ENCODE measurements at regions not wholly inside any gene's neighbourhood (a gene's known extent, or its start where the extent isn't known, plus 50 kb on each side); places are given as distances from the start of the nearest gene placed in this dataset.

DNA sequence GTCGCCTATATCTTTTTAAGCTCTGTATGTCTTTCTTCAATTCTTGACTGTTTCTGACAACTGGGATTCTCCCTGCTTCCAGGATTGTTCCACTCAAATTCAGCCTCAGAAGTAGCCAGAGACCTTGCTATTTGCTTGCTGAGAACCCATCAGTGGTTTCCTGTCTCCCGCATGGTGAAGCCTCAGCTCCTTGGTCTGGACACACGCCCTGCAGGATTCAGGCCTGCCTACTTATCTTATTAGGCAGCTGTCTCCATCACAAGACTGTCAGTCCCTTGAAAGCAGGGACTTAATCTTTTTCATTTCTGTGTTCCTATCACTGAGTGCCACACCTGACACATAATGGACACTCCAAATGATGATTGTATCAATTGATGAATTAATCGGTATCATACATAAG is 175.3 kb downstream of the PLPP3 start:
- peak; percentile 27 for DNase-seq (ENCODE audit: low read depth)
- TF ChIP-seq, protein P1, sequence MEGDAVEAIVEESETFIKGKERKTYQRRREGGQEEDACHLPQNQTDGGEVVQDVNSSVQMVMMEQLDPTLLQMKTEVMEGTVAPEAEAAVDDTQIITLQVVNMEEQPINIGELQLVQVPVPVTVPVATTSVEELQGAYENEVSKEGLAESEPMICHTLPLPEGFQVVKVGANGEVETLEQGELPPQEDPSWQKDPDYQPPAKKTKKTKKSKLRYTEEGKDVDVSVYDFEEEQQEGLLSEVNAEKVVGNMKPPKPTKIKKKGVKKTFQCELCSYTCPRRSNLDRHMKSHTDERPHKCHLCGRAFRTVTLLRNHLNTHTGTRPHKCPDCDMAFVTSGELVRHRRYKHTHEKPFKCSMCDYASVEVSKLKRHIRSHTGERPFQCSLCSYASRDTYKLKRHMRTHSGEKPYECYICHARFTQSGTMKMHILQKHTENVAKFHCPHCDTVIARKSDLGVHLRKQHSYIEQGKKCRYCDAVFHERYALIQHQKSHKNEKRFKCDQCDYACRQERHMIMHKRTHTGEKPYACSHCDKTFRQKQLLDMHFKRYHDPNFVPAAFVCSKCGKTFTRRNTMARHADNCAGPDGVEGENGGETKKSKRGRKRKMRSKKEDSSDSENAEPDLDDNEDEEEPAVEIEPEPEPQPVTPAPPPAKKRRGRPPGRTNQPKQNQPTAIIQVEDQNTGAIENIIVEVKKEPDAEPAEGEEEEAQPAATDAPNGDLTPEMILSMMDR (IDR thresholded peaks at IDR 0.05; ENCODE audit: insufficient read depth, low read length), result no peak
- no peak overlapping the region for H3K4me3 ChIP-seq (ENCODE audit: low read depth, low read length)

DNA sequence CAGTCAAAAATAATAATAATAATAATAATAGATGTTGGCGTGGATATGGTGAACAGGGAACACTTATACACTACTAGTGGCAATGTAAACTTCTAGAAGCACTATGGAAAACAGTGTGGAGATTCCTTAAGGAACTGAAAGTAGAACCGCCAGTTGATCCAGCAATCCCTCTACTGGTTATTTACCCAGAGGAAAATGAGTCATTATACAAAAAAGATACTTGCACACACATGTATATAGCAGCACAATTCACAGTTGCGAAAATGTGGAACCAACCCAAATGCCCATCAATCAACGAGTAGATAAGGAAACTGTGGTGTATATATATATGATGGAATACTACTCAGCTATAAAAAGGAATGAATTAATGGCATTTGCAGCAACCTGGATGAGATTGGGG is 176.0 kb downstream of the PLPP3 start:
- H3K4me3 ChIP-seq (ENCODE audit: low read depth, low read length), result no peak overlapping the region
- TF ChIP-seq, protein P1 (IDR thresholded peaks at IDR 0.05; ENCODE audit: insufficient read depth, low read length), result no peak
- DNase-seq (ENCODE audit: low read depth), result no peak

DNA sequence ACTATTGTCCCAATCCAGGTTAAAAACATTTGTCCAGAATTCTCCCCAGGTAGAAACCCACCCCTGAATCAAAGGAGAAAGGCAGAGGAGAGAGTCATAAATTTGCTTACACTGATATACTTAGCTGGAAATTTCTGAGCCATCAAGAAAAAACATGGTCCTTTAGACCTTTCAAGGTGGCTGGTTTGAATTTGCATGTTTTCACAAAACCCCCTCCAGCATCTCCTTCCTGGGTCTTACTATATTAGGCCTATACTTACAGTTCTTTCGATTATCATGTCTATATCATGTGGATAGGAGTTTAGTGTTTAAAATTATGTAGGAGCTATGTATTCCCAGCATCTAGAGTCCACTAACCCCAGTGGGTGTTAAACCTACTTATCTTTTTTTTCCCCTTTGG is 178.2 kb downstream of the PLPP3 start:
- DNase-seq (ENCODE audit: low read depth), result no peak
- TF ChIP-seq, protein P1 (IDR thresholded peaks at IDR 0.05; ENCODE audit: insufficient read depth, low read length), result no peak

DNA sequence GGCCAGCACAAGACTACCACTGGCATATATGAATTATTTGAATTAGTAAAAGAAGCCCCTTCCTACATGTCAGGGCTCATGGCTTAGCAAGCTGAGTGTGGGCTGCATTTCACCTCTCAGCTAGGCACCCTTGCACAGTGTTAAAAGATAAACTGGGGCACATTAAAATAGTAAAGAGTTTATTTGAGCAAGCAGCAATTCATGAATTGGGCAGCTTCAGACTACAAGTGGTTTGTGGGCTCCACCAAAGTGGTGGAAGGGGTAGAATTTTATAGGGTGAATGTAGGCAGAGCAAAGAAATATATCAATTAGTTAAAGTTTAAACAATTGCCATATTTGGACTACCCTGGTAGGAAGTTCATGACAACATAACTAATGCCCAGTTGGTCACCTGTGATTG is 178.8 kb downstream of the PLPP3 start:
- H3K4me3 ChIP-seq (ENCODE audit: low read depth, low read length), result no peak overlapping the region
- DNase-seq (ENCODE audit: low read depth), result no peak
- TF ChIP-seq, protein P1 (IDR thresholded peaks at IDR 0.05; ENCODE audit: insufficient read depth, low read length), result no peak

More for the DNA sequence above, 178.2 kb downstream of the PLPP3 start:
- no peak overlapping the region for H3K4me3 ChIP-seq (ENCODE audit: low read depth, low read length)

DNA sequence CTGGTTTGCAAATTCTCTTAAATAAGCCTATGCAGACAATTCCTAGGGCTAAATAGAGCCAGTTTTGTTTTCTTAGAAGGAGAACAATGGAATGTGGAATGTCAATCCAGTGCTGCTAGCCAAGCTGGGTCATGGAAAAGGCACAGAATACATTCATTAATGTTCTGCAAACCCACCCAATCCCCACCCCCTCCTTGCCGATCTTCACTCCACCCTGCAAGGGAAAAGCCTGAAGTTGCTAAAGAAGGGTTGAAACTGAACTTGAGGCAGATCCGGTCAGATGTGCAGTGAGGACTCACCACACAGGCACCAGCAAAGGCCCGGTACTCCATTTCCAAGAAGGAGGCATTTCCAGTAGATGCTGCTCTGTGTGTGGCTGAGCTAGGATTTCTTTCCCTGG is 179.6 kb downstream of the PLPP3 start:
- no peak overlapping the region for H3K4me3 ChIP-seq (ENCODE audit: low read depth, low read length)
- DNase-seq (ENCODE audit: low read depth), result peak; percentile 56
- TF ChIP-seq, protein P1 (IDR thresholded peaks at IDR 0.05; ENCODE audit: insufficient read depth, low read length), result no peak

DNA sequence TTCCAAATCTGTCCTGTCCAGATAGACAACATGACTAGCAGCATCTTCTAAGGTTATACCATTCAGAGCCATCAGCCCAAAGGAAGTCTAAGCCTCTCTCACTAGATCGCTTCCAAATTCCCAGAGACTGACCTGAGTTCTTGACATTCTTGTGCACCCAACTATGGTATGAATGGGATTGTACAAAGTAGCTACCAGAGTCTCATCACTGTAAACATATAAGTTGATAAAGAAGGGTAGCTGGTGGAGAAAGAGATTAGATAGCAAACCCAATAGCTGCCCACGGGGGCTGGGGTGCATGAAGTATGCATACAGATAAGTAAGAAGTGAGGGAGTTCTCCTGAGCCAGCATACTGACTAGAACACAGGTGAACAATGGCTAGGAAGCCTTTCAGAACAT is 180.0 kb downstream of the PLPP3 start:
- peak; percentile 15 for DNase-seq (ENCODE audit: low read depth)
- no peak overlapping the region for H3K4me3 ChIP-seq (ENCODE audit: low read depth, low read length)
- TF ChIP-seq, protein P1 (IDR thresholded peaks at IDR 0.05; ENCODE audit: insufficient read depth, low read length), result no peak

DNA sequence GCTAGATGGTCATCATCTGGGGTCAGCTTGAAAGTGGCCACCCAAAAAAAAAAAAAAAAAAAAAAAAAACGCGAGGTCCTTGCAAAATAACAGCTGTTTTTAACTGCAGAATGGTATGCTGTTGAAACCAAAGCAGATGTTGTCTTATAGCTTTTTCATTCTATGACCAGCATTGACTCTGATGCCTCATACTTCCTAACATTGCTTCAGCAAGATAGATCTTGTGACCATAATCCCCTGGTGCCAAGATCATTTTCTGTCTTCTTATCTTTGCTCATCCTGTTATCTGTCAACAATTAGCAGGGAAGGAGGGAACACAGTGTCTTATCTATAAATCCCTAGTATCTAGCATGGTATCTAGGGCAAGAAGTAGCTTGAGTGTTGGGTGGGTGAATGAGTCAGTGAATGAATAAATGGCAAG is 181.5 kb downstream of the PLPP3 start:
- peak; percentile 58 for DNase-seq (ENCODE audit: low read depth)
- TF ChIP-seq, protein P1 (IDR thresholded peaks at IDR 0.05; ENCODE audit: insufficient read depth, low read length), result no peak
- no peak overlapping the region for H3K4me3 ChIP-seq (ENCODE audit: low read depth, low read length)
